PC-9 (cell line): ENCODE measurements at regions not wholly inside any gene's neighbourhood (a gene's known extent, or its start where the extent isn't known, plus 50 kb on each side); places are given as distances from the start of the nearest gene placed in this dataset.

Source experiments
- CTCF ChIP-seq: fragments of 200-600 bp; sonication (generic); conservative IDR thresholded peaks from 2 replicates; pipeline ENCODE4 v1.6.1; 2017; ENCODE audit warnings: mixed run types, antibody characterized with exemption, mild to moderate bottlenecking, moderate library complexity
- EZH2 ChIP-seq: fragments of 200-600 bp; sonication (generic); IDR thresholded peaks from 2 replicates; pipeline ENCODE4 v1.8.0; 2017; ENCODE audit warnings: antibody characterized with exemption, low read depth

GRCh38 chr16:7910116-7910515 lies 577.5 kb downstream of the RBFOX1 start:
- TF ChIP-seq EZH2 (no peak), CTCF (no peak)
